ENCODE measurements at regions not wholly inside any gene's neighbourhood (a gene's known extent, or its start where the extent isn't known, plus 50 kb on each side); places are given as distances from the start of the nearest gene placed in this dataset.

- WGBS, 2 donors = 76 to 77% methylated on average over 4 of the region's 4 CpGs
- intact Hi-C loops (cut with DNase I) = no loop called here
- no peaks in the 10 kb centered on the region for H3K9me3 ChIP-seq
- no peaks in the 10 kb centered on the region for H3K36me3 ChIP-seq (replicated peaks in 1 of 2; ENCODE audit: insufficient read depth in 1 of 2, low read depth in 2 of 2)
- H3K4me1 ChIP-seq = no peaks in the 10 kb centered on the region
- no peak overlapping the region for H3K4me3 ChIP-seq
- no peaks in the 10 kb centered on the region for H3K27me3 ChIP-seq
- TF ChIP-seq, protein P1, sequence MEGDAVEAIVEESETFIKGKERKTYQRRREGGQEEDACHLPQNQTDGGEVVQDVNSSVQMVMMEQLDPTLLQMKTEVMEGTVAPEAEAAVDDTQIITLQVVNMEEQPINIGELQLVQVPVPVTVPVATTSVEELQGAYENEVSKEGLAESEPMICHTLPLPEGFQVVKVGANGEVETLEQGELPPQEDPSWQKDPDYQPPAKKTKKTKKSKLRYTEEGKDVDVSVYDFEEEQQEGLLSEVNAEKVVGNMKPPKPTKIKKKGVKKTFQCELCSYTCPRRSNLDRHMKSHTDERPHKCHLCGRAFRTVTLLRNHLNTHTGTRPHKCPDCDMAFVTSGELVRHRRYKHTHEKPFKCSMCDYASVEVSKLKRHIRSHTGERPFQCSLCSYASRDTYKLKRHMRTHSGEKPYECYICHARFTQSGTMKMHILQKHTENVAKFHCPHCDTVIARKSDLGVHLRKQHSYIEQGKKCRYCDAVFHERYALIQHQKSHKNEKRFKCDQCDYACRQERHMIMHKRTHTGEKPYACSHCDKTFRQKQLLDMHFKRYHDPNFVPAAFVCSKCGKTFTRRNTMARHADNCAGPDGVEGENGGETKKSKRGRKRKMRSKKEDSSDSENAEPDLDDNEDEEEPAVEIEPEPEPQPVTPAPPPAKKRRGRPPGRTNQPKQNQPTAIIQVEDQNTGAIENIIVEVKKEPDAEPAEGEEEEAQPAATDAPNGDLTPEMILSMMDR (IDR thresholded peaks at IDR 0.05) = no peak
- no peak for TF ChIP-seq POLR2A (IDR thresholded peaks at IDR 0.05)
- H3K27ac ChIP-seq = no peak overlapping the region
- DNase-seq (no peak), ATAC-seq (no peak)
Observed at GRCh38 chr13:104098421-104098820, 1032.2 kb upstream of the SLC10A2 start.

- ATAC-seq = no peak
- intact Hi-C loops (cut with DNase I) = no loop called here
- no peak overlapping the region for H3K27ac ChIP-seq
- no peak overlapping the region for H3K4me3 ChIP-seq
- TF ChIP-seq, protein P1 (IDR thresholded peaks at IDR 0.05) = no peak
- TF ChIP-seq POLR2A (IDR thresholded peaks at IDR 0.05) = no peak
- H3K27me3 ChIP-seq = no peaks in the 10 kb centered on the region
- no peak for DNase-seq
- no peaks in the 10 kb centered on the region for H3K4me1 ChIP-seq
- WGBS, 2 donors = 74 to 84% methylated on average over 5 of the region's 5 CpGs
- no peaks in the 10 kb centered on the region for H3K36me3 ChIP-seq (replicated peaks in 1 of 2; ENCODE audit: insufficient read depth in 1 of 2, low read depth in 2 of 2)
- H3K9me3 ChIP-seq = no peaks in the 10 kb centered on the region
Observed at GRCh38 chr13:104086759-104087158, 1020.5 kb upstream of the SLC10A2 start.

- intact Hi-C loops (cut with DNase I) = no loop called here
- no peak for DNase-seq
- no peaks in the 10 kb centered on the region for H3K36me3 ChIP-seq (replicated peaks in 1 of 2; ENCODE audit: insufficient read depth in 1 of 2, low read depth in 2 of 2)
- no peak overlapping the region for H3K27ac ChIP-seq
- H3K4me3 ChIP-seq = no peak overlapping the region
- TF ChIP-seq POLR2A (IDR thresholded peaks at IDR 0.05) = no peak
- TF ChIP-seq, protein P1 (IDR thresholded peaks at IDR 0.05) = no peak
- no peaks in the 10 kb centered on the region for H3K9me3 ChIP-seq
- no peak for ATAC-seq
- H3K4me1 ChIP-seq = no peaks in the 10 kb centered on the region
- no peaks in the 10 kb centered on the region for H3K27me3 ChIP-seq
- 50 to 58% methylated on average over 1 of the region's 1 CpG for WGBS, 2 donors
Observed at GRCh38 chr13:104086210-104086609, 1020.0 kb upstream of the SLC10A2 start.

DNA sequence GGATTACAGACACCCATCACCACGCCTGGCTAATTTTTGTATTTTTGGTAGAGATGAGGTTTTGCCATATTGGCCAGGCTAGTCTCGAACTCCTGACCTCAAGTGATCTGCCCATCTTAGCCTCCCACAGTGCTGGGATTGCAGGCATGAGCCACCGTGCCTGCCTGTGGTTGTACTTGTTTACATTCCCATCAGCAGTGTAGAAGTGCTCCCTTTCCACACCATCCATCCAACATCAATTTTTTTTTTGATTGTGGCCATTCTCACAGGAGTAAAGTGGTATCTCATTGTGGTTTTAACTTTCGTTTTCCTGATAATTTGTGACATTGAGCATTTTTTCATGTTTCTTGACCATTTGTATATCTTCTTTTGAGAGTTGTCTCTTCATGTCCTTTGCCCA lies 1019.4 kb upstream of the SLC10A2 start:
- DNase-seq = no peak
- intact Hi-C loops (cut with DNase I) = no loop called here
- Histone ChIP-seq H3K4me3 (no peak overlapping the region), H3K4me1 (no peaks in the 10 kb centered on the region), H3K36me3 (replicated peaks in 1 of 2; ENCODE audit: insufficient read depth in 1 of 2, low read depth in 2 of 2) (no peaks in the 10 kb centered on the region), H3K27ac (no peak overlapping the region), H3K27me3 (no peaks in the 10 kb centered on the region), H3K9me3 (no peaks in the 10 kb centered on the region)
- no peak for TF ChIP-seq POLR2A (IDR thresholded peaks at IDR 0.05)
- TF ChIP-seq, protein P1 (IDR thresholded peaks at IDR 0.05) = no peak
- no peak for ATAC-seq
- 64 to 68% methylated on average over 4 of the region's 4 CpGs for WGBS, 2 donors

- TF ChIP-seq POLR2A (IDR thresholded peaks at IDR 0.05) = no peak
- TF ChIP-seq, protein P1 (IDR thresholded peaks at IDR 0.05) = no peak
- intact Hi-C loops (cut with DNase I) = no loop called here
- Histone ChIP-seq H3K4me1 (no peaks in the 10 kb centered on the region), H3K9me3 (no peaks in the 10 kb centered on the region), H3K27me3 (no peaks in the 10 kb centered on the region), H3K4me3 (no peak overlapping the region), H3K27ac (no peak overlapping the region), H3K36me3 (replicated peaks in 1 of 2; ENCODE audit: insufficient read depth in 1 of 2, low read depth in 2 of 2) (no peaks in the 10 kb centered on the region)
- no peak for ATAC-seq
- whole genome bisulfite sequencing, 2 donors = 70 to 77% methylated on average over 2 of the region's 2 CpGs
- DNase-seq = no peak
Observed at GRCh38 chr13:104074326-104074725, 1008.1 kb upstream of the SLC10A2 start.
